ENCODE measurements at regions not wholly inside any gene's neighbourhood (a gene's known extent, or its start where the extent isn't known, plus 50 kb on each side); places are given as distances from the start of the nearest gene placed in this dataset.

DNA sequence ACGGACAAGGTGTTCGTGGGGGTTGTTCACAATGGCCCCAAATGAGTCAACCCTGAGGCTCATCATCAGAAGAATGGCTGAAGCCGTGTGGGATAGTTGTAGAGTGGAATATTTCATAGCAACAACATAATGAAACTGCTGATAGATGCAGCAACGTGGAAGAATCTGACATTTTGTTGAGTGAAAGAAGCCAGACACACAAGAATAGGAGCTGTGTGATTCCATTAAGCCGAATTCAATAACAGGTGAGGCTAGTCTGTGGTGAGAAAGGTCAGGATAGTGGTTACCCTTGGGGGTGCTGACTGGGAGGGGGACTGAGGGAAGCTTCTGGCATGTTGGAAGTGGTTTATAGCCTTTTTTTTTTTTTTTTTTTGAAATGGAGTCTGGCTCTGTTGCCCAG, 144.0 kb downstream of the SMAD6 start:
- WGBS (ENCODE audit: insufficient coverage, low coverage, missing lambda C conversion rate): 24% methylated on average over 5 of the region's 5 CpGs
- Histone ChIP-seq H3K27ac (ENCODE audit: extremely low read depth, low read depth, low read length) (no peak overlapping the region), H3K4me2 (ENCODE audit: insufficient read depth, low read length) (no peak overlapping the region), H4K20me1 (replicated peaks; ENCODE audit: control insufficient read depth, insufficient read depth, low read length) (0 out of 2 replicates have a peak, but pooled peaks cover 4% of the 10 kb centered on the region), H3K4me1 (replicated peaks in 1 of 2; ENCODE audit: control insufficient read depth in 2 of 2, insufficient read depth in 2 of 2, low read length in 2 of 2) (peaks cover 20 to 32% of the 10 kb centered on the region in 2 experiments; a peak in 4 of 5 replicates), H3K9me3 (replicated peaks; ENCODE audit: control insufficient read depth, insufficient read depth, low read depth, low read length) (no peaks in the 10 kb centered on the region), H3K79me2 (ENCODE audit: control insufficient read depth, insufficient read depth, low read length) (no peaks in the 10 kb centered on the region), H3K27me3 (ENCODE audit: control insufficient read depth in 2 of 2, insufficient read depth in 2 of 2, low read length in 2 of 2) (no peaks in the 10 kb centered on the region), H3K9me1 (ENCODE audit: control insufficient read depth, insufficient read depth, low read length) (no peaks in the 10 kb centered on the region), H2AFZ (ENCODE audit: low read depth, low read length) (no peak overlapping the region), H3K4me3 (no peak overlapping the region), H3K9ac (ENCODE audit: insufficient read depth in 1 of 2, low read depth in 2 of 2, low read length in 2 of 2) (no peak overlapping the region), H3K36me3 (ENCODE audit: control insufficient read depth, insufficient read depth, low read length) (no peaks in the 10 kb centered on the region)
- peak; percentile 6 for FAIRE-seq
- in situ Hi-C loops (cut with MboI): no loop called here
- intact Hi-C loops (cut with micrococcal nuclease): no loop called here
- CTCF ChIA-PET (ENCODE audit: low intra/inter-chr PET ratio): no interaction called here
- DNase-seq (ENCODE audit: extremely low read depth in 1 of 4, low spot score in 3 of 4): no peak
- no TSS peak for BruUV-seq (replicated peaks)
- no peak for ATAC-seq
- POLR2A ChIA-PET: interaction anchor here (1.0 to 2.3 kb wide), 4 partner anchors 10 to 264 kb away, joined by 3 to 6 read pairs (median 4); no protein-coding TSS in a partner anchor
- TF ChIP-seq TEAD4 (IDR thresholded peaks at IDR 0.05; ENCODE audit: low read length) (no peak), TEAD4 (CRISPR knock-in tag; IDR thresholded peaks at IDR 0.05; ENCODE audit: borderline replicate concordance) (no peak), TGIF2 (CRISPR knock-in tag; IDR thresholded peaks at IDR 0.05) (no peak), ZBTB11 (CRISPR knock-in tag; IDR thresholded peaks at IDR 0.05) (no peak), ETS2 (tag; IDR thresholded peaks at IDR 0.05; ENCODE audit: borderline replicate concordance, poor library complexity, severe bottlenecking) (no peak), MCM5 (IDR thresholded peaks at IDR 0.05; ENCODE audit: low read depth) (no peak), FOXA1 (IDR thresholded peaks at IDR 0.05; ENCODE audit: borderline replicate concordance) (no peak), REST (IDR thresholded peaks at IDR 0.05; ENCODE audit: borderline replicate concordance) (no peak), REST (CRISPR knock-in tag; IDR thresholded peaks at IDR 0.05; ENCODE audit: low read depth) (no peak)
- TF ChIP-seq, protein P1, sequence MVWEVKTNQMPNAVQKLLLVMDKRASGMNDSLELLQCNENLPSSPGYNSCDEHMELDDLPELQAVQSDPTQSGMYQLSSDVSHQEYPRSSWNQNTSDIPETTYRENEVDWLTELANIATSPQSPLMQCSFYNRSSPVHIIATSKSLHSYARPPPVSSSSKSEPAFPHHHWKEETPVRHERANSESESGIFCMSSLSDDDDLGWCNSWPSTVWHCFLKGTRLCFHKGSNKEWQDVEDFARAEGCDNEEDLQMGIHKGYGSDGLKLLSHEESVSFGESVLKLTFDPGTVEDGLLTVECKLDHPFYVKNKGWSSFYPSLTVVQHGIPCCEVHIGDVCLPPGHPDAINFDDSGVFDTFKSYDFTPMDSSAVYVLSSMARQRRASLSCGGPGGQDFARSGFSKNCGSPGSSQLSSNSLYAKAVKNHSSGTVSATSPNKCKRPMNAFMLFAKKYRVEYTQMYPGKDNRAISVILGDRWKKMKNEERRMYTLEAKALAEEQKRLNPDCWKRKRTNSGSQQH (CRISPR knock-in tag; IDR thresholded peaks at IDR 0.05): no peak
